SU-DHL-6 (cell line): ENCODE measurements at regions not wholly inside any gene's neighbourhood (a gene's known extent, or its start where the extent isn't known, plus 50 kb on each side); places are given as distances from the start of the nearest gene placed in this dataset.

Experiments
- H2AFZ ChIP-seq: fragments of 200-600 bp; sonication (generic); 2 replicates; pipeline ENCODE4 v1.6.1; 2014; ENCODE audit warnings: low read depth, mild to moderate bottlenecking, moderate library complexity, mixed read lengths, antibody characterized with exemption, low read length; ENCODE audit not compliant: severe bottlenecking
- H3F3A ChIP-seq: fragments of 200-600 bp; shearing (Covaris generic); 2 replicates; pipeline ENCODE4 v1.6.0; 2016; ENCODE audit warnings: antibody characterized with exemption, mild to moderate bottlenecking; ENCODE audit not compliant: insufficient read depth
- H3K27ac ChIP-seq: fragments of 200-600 bp; sonication (generic); 2 replicates; pipeline ENCODE4 v1.5.1; 2016; ENCODE audit warnings: low read depth, mild to moderate bottlenecking, low read length, moderate library complexity, mixed read lengths
- H3K27me3 ChIP-seq: fragments of 200-600 bp; sonication (generic), shearing (Covaris generic); 2 replicates; pipeline ENCODE4 v1.6.0; 2014; ENCODE audit warnings: mild to moderate bottlenecking, low read length
- H3K36me3 ChIP-seq: fragments of 200-600 bp; sonication (generic); 2 replicates; pipeline ENCODE4 v1.6.1; 2014; ENCODE audit warnings: mild to moderate bottlenecking, low read length, mixed read lengths
- H3K4me2 ChIP-seq: fragments of 300-600, 200-600 bp; shearing (Covaris generic), sonication (generic); 2 replicates; pipeline ENCODE4 v1.6.0; 2014; ENCODE audit warnings: low read length, low read depth, mild to moderate bottlenecking; ENCODE audit not compliant: poor library complexity, severe bottlenecking
- H3K4me3 ChIP-seq: fragments of 200-600 bp; sonication (generic); 2 replicates; pipeline ENCODE4 v1.5.1; 2014; ENCODE audit warnings: antibody characterized with exemption, low read length, mild to moderate bottlenecking, mixed read lengths; ENCODE audit not compliant: insufficient read depth, poor library complexity, severe bottlenecking
- H3K79me2 ChIP-seq: fragments of 200-600 bp; sonication (generic); 2 replicates; pipeline ENCODE4 v1.6.1; 2014; ENCODE audit warnings: mild to moderate bottlenecking, low read length, moderate library complexity; ENCODE audit not compliant: insufficient read depth
- H3K9ac ChIP-seq: fragments of 200-600 bp; sonication (generic); 2 replicates; pipeline ENCODE4 v1.7.0; 2014; ENCODE audit warnings: mild to moderate bottlenecking, low read length
- H3K9me2 ChIP-seq: fragments of 200-600 bp; sonication (generic); replicated peaks from 2 replicates; pipeline ENCODE4 v1.6.1; 2014; ENCODE audit warnings: low read length; ENCODE audit not compliant: insufficient read depth
- H3K9me3 ChIP-seq: fragments of 200-600 bp; sonication (generic); 2 replicates; pipeline ENCODE4 v1.6.1; 2014; ENCODE audit warnings: low read length, mixed read lengths; ENCODE audit not compliant: insufficient read depth
- H4K20me1 ChIP-seq: fragments of 200-600 bp; sonication (generic); 2 replicates; pipeline ENCODE4 v1.6.1; 2014; ENCODE audit warnings: low read depth, mild to moderate bottlenecking, antibody characterized with exemption, low read length, moderate library complexity, mixed read lengths
- EZH2phosphoT487 ChIP-seq: fragments of 200-600 bp; sonication (generic), shearing (Covaris generic); conservative IDR thresholded peaks from 2 replicates; pipeline ENCODE4 v1.6.1; 2018; ENCODE audit warnings: mild to moderate bottlenecking, antibody characterized with exemption, low read length, moderate library complexity, mixed read lengths
- TF ChIP-seq, protein P1 (sequence below): fragments of 200-600 bp; sonication (generic); IDR thresholded peaks from one replicate; pipeline ENCODE4 v1.5.1; 2017; ENCODE audit warnings: antibody characterized with exemption, mild to moderate bottlenecking, low read length, moderate library complexity; ENCODE audit not compliant: insufficient read depth, poor library complexity, severe bottlenecking

DNA sequence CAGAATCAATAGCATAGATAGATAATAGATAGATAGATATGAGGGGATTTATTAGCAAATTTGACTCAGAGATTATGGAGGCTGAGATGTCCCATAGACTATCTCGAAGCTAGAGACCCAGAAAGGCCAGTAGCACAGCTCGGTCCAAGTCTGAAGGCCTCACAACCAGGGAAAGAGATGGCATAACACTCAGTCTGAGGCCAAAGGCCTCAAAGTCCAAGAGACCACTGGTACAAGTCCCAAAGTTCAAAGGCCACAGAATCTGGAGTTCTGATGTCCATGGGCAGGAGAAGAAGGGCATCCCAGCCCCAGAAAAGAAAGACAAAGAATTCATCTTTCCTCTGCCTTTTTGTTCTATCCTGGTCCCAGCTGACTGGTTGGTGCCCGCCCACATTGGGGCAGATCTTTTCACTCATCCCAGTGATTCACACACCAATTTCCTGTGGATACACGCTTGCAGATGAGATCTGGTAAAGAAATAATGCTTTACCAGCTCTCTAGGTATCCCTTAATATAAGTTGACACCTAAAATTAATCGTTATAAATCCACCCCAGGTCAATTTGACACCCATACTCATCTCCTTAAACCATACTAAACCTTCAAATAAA is 127.8 kb upstream of the FBN2 start:
- no peaks in the 10 kb centered on the region for H4K20me1 ChIP-seq
- H2AFZ ChIP-seq = no peak overlapping the region
- H3K27me3 ChIP-seq = no peaks in the 10 kb centered on the region
- no peaks in the 10 kb centered on the region for H3K36me3 ChIP-seq
- no peak for TF ChIP-seq EZH2phosphoT487
- TF ChIP-seq, protein P1, sequence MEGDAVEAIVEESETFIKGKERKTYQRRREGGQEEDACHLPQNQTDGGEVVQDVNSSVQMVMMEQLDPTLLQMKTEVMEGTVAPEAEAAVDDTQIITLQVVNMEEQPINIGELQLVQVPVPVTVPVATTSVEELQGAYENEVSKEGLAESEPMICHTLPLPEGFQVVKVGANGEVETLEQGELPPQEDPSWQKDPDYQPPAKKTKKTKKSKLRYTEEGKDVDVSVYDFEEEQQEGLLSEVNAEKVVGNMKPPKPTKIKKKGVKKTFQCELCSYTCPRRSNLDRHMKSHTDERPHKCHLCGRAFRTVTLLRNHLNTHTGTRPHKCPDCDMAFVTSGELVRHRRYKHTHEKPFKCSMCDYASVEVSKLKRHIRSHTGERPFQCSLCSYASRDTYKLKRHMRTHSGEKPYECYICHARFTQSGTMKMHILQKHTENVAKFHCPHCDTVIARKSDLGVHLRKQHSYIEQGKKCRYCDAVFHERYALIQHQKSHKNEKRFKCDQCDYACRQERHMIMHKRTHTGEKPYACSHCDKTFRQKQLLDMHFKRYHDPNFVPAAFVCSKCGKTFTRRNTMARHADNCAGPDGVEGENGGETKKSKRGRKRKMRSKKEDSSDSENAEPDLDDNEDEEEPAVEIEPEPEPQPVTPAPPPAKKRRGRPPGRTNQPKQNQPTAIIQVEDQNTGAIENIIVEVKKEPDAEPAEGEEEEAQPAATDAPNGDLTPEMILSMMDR = no peak
- no peak overlapping the region for H3K4me3 ChIP-seq
- H3K9me3 ChIP-seq = no peaks in the 10 kb centered on the region
- H3K9me2 ChIP-seq = no peaks in the 10 kb centered on the region
- H3K9ac ChIP-seq = no peak overlapping the region
- H3K4me2 ChIP-seq = no peak overlapping the region
- no peaks in the 10 kb centered on the region for H3K79me2 ChIP-seq
- no peak overlapping the region for H3K27ac ChIP-seq
- H3F3A ChIP-seq = no peaks in the 10 kb centered on the region

DNA sequence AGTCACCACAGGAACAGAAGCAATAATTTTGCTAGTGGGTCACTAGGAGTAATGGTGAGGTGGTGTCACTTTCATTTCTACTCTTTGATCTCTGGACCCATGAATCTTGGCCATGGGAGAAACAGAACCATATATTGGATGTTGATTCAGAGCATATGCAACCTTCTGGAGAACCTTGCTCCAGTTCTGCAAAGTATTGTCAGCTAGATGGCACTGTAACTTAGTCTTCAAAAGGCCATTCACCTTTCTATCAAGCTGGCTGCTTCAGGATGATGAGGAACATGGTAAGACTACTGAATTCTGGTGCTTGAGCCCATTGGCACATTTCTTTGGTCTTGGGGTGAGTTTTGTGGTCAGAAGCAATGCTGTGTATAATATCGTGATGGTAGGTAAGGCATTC is 129.1 kb upstream of the FBN2 start:
- Histone ChIP-seq H3K4me2 (no peak overlapping the region), H3K79me2 (no peaks in the 10 kb centered on the region), H3K27ac (no peak overlapping the region), H3K9me3 (no peaks in the 10 kb centered on the region), H3K36me3 (no peaks in the 10 kb centered on the region), H3K9me2 (no peaks in the 10 kb centered on the region), H3K9ac (no peak overlapping the region), H3K4me3 (no peak overlapping the region), H3F3A (no peaks in the 10 kb centered on the region), H3K27me3 (no peaks in the 10 kb centered on the region), H2AFZ (no peak overlapping the region), H4K20me1 (no peaks in the 10 kb centered on the region)
- no peak for TF ChIP-seq EZH2phosphoT487
- TF ChIP-seq, protein P1 = no peak

DNA sequence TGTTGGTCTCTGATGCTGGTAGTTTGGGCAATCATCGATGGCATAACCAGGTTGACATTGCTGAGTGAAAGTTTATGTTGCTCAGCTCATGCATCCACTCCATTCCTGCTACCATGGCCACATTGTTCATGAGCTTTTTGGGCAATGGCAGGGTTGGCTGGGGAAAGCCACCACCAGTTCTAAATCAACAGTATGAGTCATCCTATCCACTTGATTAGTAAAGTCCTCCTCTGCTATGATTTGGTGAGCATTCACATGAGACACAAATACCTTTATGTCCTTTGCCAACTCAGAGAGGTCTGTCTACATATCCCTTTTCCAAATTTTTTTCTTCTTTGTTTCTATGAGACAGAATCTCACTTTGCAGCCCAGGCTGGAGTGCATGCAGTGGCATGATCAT is 129.7 kb upstream of the FBN2 start:
- Histone ChIP-seq H3K9ac (no peak overlapping the region), H3K27ac (no peak overlapping the region), H3K79me2 (no peaks in the 10 kb centered on the region), H3K36me3 (no peaks in the 10 kb centered on the region), H3K27me3 (no peaks in the 10 kb centered on the region), H3F3A (no peaks in the 10 kb centered on the region), H2AFZ (no peak overlapping the region), H4K20me1 (no peaks in the 10 kb centered on the region), H3K9me3 (no peaks in the 10 kb centered on the region), H3K4me3 (no peak overlapping the region), H3K9me2 (no peaks in the 10 kb centered on the region), H3K4me2 (no peak overlapping the region)
- TF ChIP-seq EZH2phosphoT487 = no peak
- TF ChIP-seq, protein P1 = no peak
